MCF 10A (cell line): ENCODE measurements at regions not wholly inside any gene's neighbourhood (a gene's known extent, or its start where the extent isn't known, plus 50 kb on each side); places are given as distances from the start of the nearest gene placed in this dataset.

Experiments
- BruUV-seq: library from RNA; stranded (reverse); fragments of 400-500 nt; replicated peaks from 2 replicates; lab custom pipeline; 2021; lab: Mats Ljungman, UMichigan
- CTCF ChIA-PET: fragments of 300-600 bp; sonication (Branson Sonifier 250); formaldehyde crosslinking; extraction: SDS; loops from one replicate; lab custom pipeline; 2021; ENCODE audit warnings: antibody characterized with exemption, inconsistent platforms; lab: Yijun Ruan, JAX
- POLR2A ChIA-PET: fragments of 300-600, 350-650 bp; sonication (Branson Sonifier 250); formaldehyde crosslinking; extraction: SDS; loops from one replicate; lab custom pipeline; 2020; ENCODE audit warnings: antibody characterized with exemption, inconsistent platforms; lab: Yijun Ruan, JAX
- DNase-seq: peaks from one replicate; pipeline ENCODE4 v3.0.0-alpha.2; 2018; ENCODE audit not compliant: unreplicated experiment
- H3K27ac Mint-ChIP-seq: one replicate; pipeline ENCODE4 v1.8.0; 2022; ENCODE audit warnings: mild to moderate bottlenecking, low read depth, mixed read lengths; ENCODE audit not compliant: unreplicated experiment
- H3K27me3 Mint-ChIP-seq: one replicate; pipeline ENCODE4 v1.8.0; 2022; ENCODE audit warnings: mixed read lengths; ENCODE audit not compliant: insufficient read depth, unreplicated experiment
- H3K36me3 Mint-ChIP-seq: one replicate; pipeline ENCODE4 v1.8.0; 2022; ENCODE audit warnings: mild to moderate bottlenecking, moderate library complexity, mixed read lengths; ENCODE audit not compliant: insufficient read depth, unreplicated experiment
- H3K4me1 Mint-ChIP-seq: one replicate; pipeline ENCODE4 v1.8.0; 2022; ENCODE audit warnings: mixed read lengths; ENCODE audit not compliant: insufficient read depth, unreplicated experiment
- H3K4me3 Mint-ChIP-seq: one replicate; pipeline ENCODE4 v1.8.0; 2022; ENCODE audit warnings: mild to moderate bottlenecking, moderate library complexity, mixed read lengths; ENCODE audit not compliant: unreplicated experiment
- H3K9me3 Mint-ChIP-seq: one replicate; pipeline ENCODE4 v1.8.0; 2022; ENCODE audit warnings: mixed read lengths; ENCODE audit not compliant: unreplicated experiment
- CTCF ChIP-seq: fragments of 200-600 bp; IDR thresholded peaks from one replicate; pipeline ENCODE4 v1.8.0; 2022; ENCODE audit warnings: antibody characterized with exemption, mild to moderate bottlenecking; ENCODE audit not compliant: unreplicated experiment
- intact Hi-C: fragments of 100-400 bp; cut with micrococcal nuclease; formaldehyde crosslinking; loops from 2 replicates; pipeline ENCODE4 v1.14.1; 2022

GRCh38 chr1:79785561-79785960, 779.0 kb upstream of the ADGRL4 start:
- intact Hi-C loops: no loop called here
- H3K9me3 Mint-ChIP-seq: no peaks in the 10 kb centered on the region
- no peak overlapping the region for H3K27ac Mint-ChIP-seq
- no TSS peak for BruUV-seq
- no peaks in the 10 kb centered on the region for H3K27me3 Mint-ChIP-seq
- no peak for DNase-seq
- no peak for TF ChIP-seq CTCF
- H3K4me1 Mint-ChIP-seq: no peaks in the 10 kb centered on the region
- no peaks in the 10 kb centered on the region for H3K36me3 Mint-ChIP-seq
- ChIA-PET POLR2A (interaction anchor here (0.7 to 1.0 kb wide), 2 partner anchors 27 to 1835 kb away, joined by 4 to 7 read pairs; no protein-coding TSS in a partner anchor), CTCF (no interaction called here)
- H3K4me3 Mint-ChIP-seq: no peak overlapping the region

- TF ChIP-seq CTCF: no peak
- intact Hi-C loops: no loop called here
- no peak overlapping the region for H3K27ac Mint-ChIP-seq
- no peaks in the 10 kb centered on the region for H3K36me3 Mint-ChIP-seq
- CTCF ChIA-PET: interaction anchor here (0.6 kb wide), 1 partner anchor 52 kb away, joined by 3 read pairs; no protein-coding TSS in a partner anchor
- no peak overlapping the region for H3K4me3 Mint-ChIP-seq
- no peaks in the 10 kb centered on the region for H3K27me3 Mint-ChIP-seq
- no peaks in the 10 kb centered on the region for H3K4me1 Mint-ChIP-seq
- no peaks in the 10 kb centered on the region for H3K9me3 Mint-ChIP-seq
- peak; percentile 1 for DNase-seq
- POLR2A ChIA-PET: no interaction called here
- BruUV-seq: no TSS peak
These were observed 774.7 kb upstream of the ADGRL4 start for GRCh38 chr1:79781261-79781660.

GRCh38 chr1:79777481-79778219, 771.1 kb upstream of the ADGRL4 start:
- DNase-seq: no peak
- BruUV-seq: no TSS peak
- Mint-ChIP-seq H3K36me3 (no peaks in the 10 kb centered on the region), H3K27ac (no peak overlapping the region), H3K4me1 (no peaks in the 10 kb centered on the region), H3K4me3 (no peak overlapping the region), H3K9me3 (no peaks in the 10 kb centered on the region), H3K27me3 (no peaks in the 10 kb centered on the region)
- no peak for TF ChIP-seq CTCF
- CTCF ChIA-PET: no interaction called here
- POLR2A ChIA-PET: interaction anchor here (0.9 kb wide), 1 partner anchor 12 kb away, joined by 3 read pairs; no protein-coding TSS in a partner anchor
- intact Hi-C loops: no loop called here

- TF ChIP-seq CTCF: no peak
- Mint-ChIP-seq H3K27me3 (no peaks in the 10 kb centered on the region), H3K4me1 (no peaks in the 10 kb centered on the region), H3K27ac (no peak overlapping the region), H3K36me3 (no peaks in the 10 kb centered on the region), H3K4me3 (no peak overlapping the region), H3K9me3 (no peaks in the 10 kb centered on the region)
- DNase-seq: no peak
- CTCF ChIA-PET: no interaction called here
- intact Hi-C loops: no loop called here
- POLR2A ChIA-PET: no interaction called here
- BruUV-seq: no TSS peak
These were observed 768.9 kb upstream of the ADGRL4 start for GRCh38 chr1:79775402-79775801.
